Activated B cell treated with CpG ODN at 0.5 μM for 24 hours (primary cell): ENCODE measurements at regions not wholly inside any gene's neighbourhood (a gene's known extent, or its start where the extent isn't known, plus 50 kb on each side); places are given as distances from the start of the nearest gene placed in this dataset.

Experiments
- ATAC-seq: fragments of 200-7000 bp; cut with Tn5 transposase; one replicate; pipeline ENCODE4 v1.10.0; 2021; ENCODE audit warnings: low read depth, mild to moderate bottlenecking, moderate library complexity
- CTCF ChIA-PET: fragments of 350-600 bp; sonication (Branson Sonifier 250); formaldehyde crosslinking; loops from one replicate; lab custom pipeline; 2021; ENCODE audit warnings: antibody characterized with exemption; lab: Charles Lee
- POLR2A ChIA-PET: fragments of 350-600 bp; sonication (Branson Sonifier 250); formaldehyde crosslinking; loops from one replicate; lab custom pipeline; 2021; ENCODE audit warnings: antibody characterized with exemption; lab: Charles Lee
- DNase-seq: peaks from one replicate; pipeline ENCODE4 v3.0.0; 2022
- H3K27ac Mint-ChIP-seq: one replicate; pipeline ENCODE4 v1.8.0; 2020; ENCODE audit warnings: mixed read lengths
- H3K27me3 Mint-ChIP-seq: one replicate; pipeline ENCODE4 v1.8.0; 2021; ENCODE audit warnings: mixed read lengths
- H3K36me3 Mint-ChIP-seq: one replicate; pipeline ENCODE4 v1.8.0; 2021; ENCODE audit warnings: low read depth, mixed read lengths
- H3K4me1 Mint-ChIP-seq: one replicate; pipeline ENCODE4 v1.8.0; 2021; ENCODE audit warnings: mixed read lengths
- H3K4me3 Mint-ChIP-seq: one replicate; pipeline ENCODE4 v1.8.0; 2020; ENCODE audit warnings: mild to moderate bottlenecking, mixed read lengths
- H3K9me3 Mint-ChIP-seq: one replicate; pipeline ENCODE4 v1.8.0; 2020; ENCODE audit warnings: mixed read lengths
- CTCF ChIP-seq: fragments of 200-600 bp; IDR thresholded peaks from one replicate; pipeline ENCODE4 v1.8.0; 2022; ENCODE audit warnings: antibody characterized with exemption, mild to moderate bottlenecking
- intact Hi-C: fragments of 100-400 bp; cut with micrococcal nuclease; formaldehyde crosslinking; loops from one replicate; pipeline ENCODE4 v1.15.1; 2024

- Mint-ChIP-seq H3K36me3 (no peaks in the 10 kb centered on the region), H3K9me3 (no peaks in the 10 kb centered on the region), H3K27me3 (peaks cover 46% of the 10 kb centered on the region), H3K27ac (no peak overlapping the region), H3K4me1 (peaks cover 2% of the 10 kb centered on the region), H3K4me3 (no peak overlapping the region)
- ChIA-PET POLR2A (no interaction called here), CTCF (no interaction called here)
- TF ChIP-seq CTCF = no peak
- intact Hi-C loops = no loop called here
- ATAC-seq (no peak), DNase-seq (no peak)
Measured at GRCh38 chr1:10889650-10890353, 93.4 kb upstream of the CASZ1 start.

GRCh38 chr1:10890491-10891071 lies 94.1 kb upstream of the CASZ1 start:
- ChIA-PET CTCF (no interaction called here), POLR2A (no interaction called here)
- Mint-ChIP-seq H3K27ac (no peak overlapping the region), H3K4me1 (peaks cover 2% of the 10 kb centered on the region), H3K27me3 (peaks cover 42% of the 10 kb centered on the region), H3K36me3 (no peaks in the 10 kb centered on the region), H3K9me3 (no peaks in the 10 kb centered on the region), H3K4me3 (no peak overlapping the region)
- no peak for TF ChIP-seq CTCF
- ATAC-seq (no peak), DNase-seq (no peak)
- intact Hi-C loops = no loop called here

GRCh38 chr1:10891091-10891490 lies 94.6 kb upstream of the CASZ1 start:
- ATAC-seq = no peak
- CTCF ChIA-PET = no interaction called here
- H3K27ac Mint-ChIP-seq = no peak overlapping the region
- intact Hi-C loops = no loop called here
- no peaks in the 10 kb centered on the region for H3K9me3 Mint-ChIP-seq
- no peak overlapping the region for H3K4me3 Mint-ChIP-seq
- POLR2A ChIA-PET = no interaction called here
- no peak for DNase-seq
- H3K36me3 Mint-ChIP-seq = no peaks in the 10 kb centered on the region
- H3K4me1 Mint-ChIP-seq = peaks cover 2% of the 10 kb centered on the region
- peaks cover 39% of the 10 kb centered on the region for H3K27me3 Mint-ChIP-seq
- TF ChIP-seq CTCF = no peak

GRCh38 chr1:10892138-10893065 lies 96.0 kb upstream of the CASZ1 start:
- peaks cover 37% of the 10 kb centered on the region for H3K27me3 Mint-ChIP-seq
- DNase-seq = no peak
- no peak overlapping the region for H3K4me3 Mint-ChIP-seq
- TF ChIP-seq CTCF = no peak
- ChIA-PET CTCF (no interaction called here), POLR2A (no interaction called here)
- H3K36me3 Mint-ChIP-seq = no peaks in the 10 kb centered on the region
- intact Hi-C loops = no loop called here
- no peak for ATAC-seq
- peaks cover 2% of the 10 kb centered on the region for H3K4me1 Mint-ChIP-seq
- no peak overlapping the region for H3K27ac Mint-ChIP-seq
- no peaks in the 10 kb centered on the region for H3K9me3 Mint-ChIP-seq

GRCh38 chr1:10895621-10896020 lies 99.2 kb upstream of the CASZ1 start:
- Mint-ChIP-seq H3K27me3 (peaks cover 29% of the 10 kb centered on the region), H3K4me3 (no peak overlapping the region), H3K4me1 (no peaks in the 10 kb centered on the region), H3K27ac (no peak overlapping the region), H3K9me3 (no peaks in the 10 kb centered on the region), H3K36me3 (no peaks in the 10 kb centered on the region)
- ChIA-PET CTCF (no interaction called here), POLR2A (interaction anchor here (0.6 kb wide), 1 partner anchor 59 kb away, joined by 6 read pairs; no protein-coding TSS in a partner anchor)
- intact Hi-C loops = no loop called here
- TF ChIP-seq CTCF = no peak
- DNase-seq (no peak), ATAC-seq (no peak)
